ENCODE measurements at regions not wholly inside any gene's neighbourhood (a gene's known extent, or its start where the extent isn't known, plus 50 kb on each side); places are given as distances from the start of the nearest gene placed in this dataset.
"Not testable (repeated sequence)": the region's sequence is repeated elsewhere in the genome, so short reads cannot be mapped to it uniquely, and the experiment has no call there.

DNA sequence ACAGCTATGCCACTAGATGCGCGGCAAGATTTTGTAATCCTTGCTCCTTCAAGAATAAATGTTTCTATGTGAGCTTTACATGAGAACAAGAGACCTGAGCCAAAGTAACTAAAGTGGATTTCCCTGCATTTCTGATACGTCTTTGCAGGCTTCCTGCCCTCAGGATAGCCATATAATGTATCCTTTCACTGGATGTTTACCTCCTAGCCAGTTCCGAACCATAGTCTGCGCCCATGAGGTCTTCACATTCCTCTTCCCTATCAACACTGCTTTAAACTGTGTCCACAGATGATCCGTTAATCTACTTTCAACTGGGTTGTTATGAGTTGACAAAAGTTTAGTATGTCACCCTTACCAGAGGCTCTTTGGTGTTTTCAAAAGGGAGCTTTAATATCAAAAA, 1889.1 kb upstream of the AGA start:
- Histone ChIP-seq H3K27me3 (no peaks in the 10 kb centered on the region), H3K36me3 (ENCODE audit: low read depth, missing control alignments) (no peaks in the 10 kb centered on the region), H3K9me3 (no peaks in the 10 kb centered on the region), H3K27ac (no peak overlapping the region), H3K4me3 (no peak overlapping the region), H3K4me1 (no peaks in the 10 kb centered on the region)
- 64 to 74% methylated on average over 6 of the region's 6 CpGs for WGBS, 2 donors
- TF ChIP-seq POLR2A (IDR thresholded peaks at IDR 0.05) = no peak
- TF ChIP-seq CTCF (IDR thresholded peaks at IDR 0.05) = no peak
- intact Hi-C loops (cut with DNase I; ENCODE audit: low total_unique reads) = no loop called here
- no peak for DNase-seq

GRCh38 chr4:179344861-179345260, 1902.6 kb upstream of the AGA start:
- no peak overlapping the region for H3K27ac ChIP-seq
- no peak for DNase-seq
- H3K4me1 ChIP-seq = no peaks in the 10 kb centered on the region
- no peak overlapping the region for H3K4me3 ChIP-seq
- TF ChIP-seq POLR2A (IDR thresholded peaks at IDR 0.05) = no peak
- TF ChIP-seq CTCF (IDR thresholded peaks at IDR 0.05) = no peak
- H3K36me3 ChIP-seq (ENCODE audit: low read depth, missing control alignments) = no peaks in the 10 kb centered on the region
- H3K27me3 ChIP-seq = no peaks in the 10 kb centered on the region
- H3K9me3 ChIP-seq = no peaks in the 10 kb centered on the region
- intact Hi-C loops (cut with DNase I; ENCODE audit: low total_unique reads) = no loop called here

GRCh38 chr4:179352221-179352620, 1910.0 kb upstream of the AGA start:
- no peak overlapping the region for H3K4me3 ChIP-seq
- no peaks in the 10 kb centered on the region for H3K36me3 ChIP-seq (ENCODE audit: low read depth, missing control alignments)
- no peak for TF ChIP-seq CTCF (IDR thresholded peaks at IDR 0.05)
- TF ChIP-seq POLR2A (IDR thresholded peaks at IDR 0.05) = no peak
- no peaks in the 10 kb centered on the region for H3K27me3 ChIP-seq
- no peaks in the 10 kb centered on the region for H3K4me1 ChIP-seq
- 61 to 67% methylated on average over 2 of the region's 2 CpGs for WGBS, 2 donors
- H3K27ac ChIP-seq = no peak overlapping the region
- DNase-seq = no peak
- intact Hi-C loops (cut with DNase I; ENCODE audit: low total_unique reads) = no loop called here
- no peaks in the 10 kb centered on the region for H3K9me3 ChIP-seq

DNA sequence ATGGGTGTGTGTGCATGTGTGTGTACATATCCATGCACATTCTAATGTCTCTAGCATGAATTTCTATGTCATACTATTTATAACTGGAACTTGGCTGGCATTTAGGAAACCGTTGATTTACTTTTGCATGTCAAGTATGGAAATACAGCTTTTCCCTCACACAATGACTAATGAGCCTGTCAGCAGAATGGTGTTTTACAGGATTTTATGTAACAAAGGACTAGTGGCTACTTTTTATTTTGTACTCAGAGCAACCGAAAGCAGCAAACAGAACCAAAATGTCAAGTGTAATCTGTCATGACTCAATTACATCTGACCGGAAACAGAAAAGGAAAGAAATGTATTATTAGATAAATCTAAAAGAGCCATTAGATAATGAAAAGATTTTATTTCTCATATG, 1911.5 kb upstream of the AGA start:
- no peak overlapping the region for H3K4me3 ChIP-seq
- H3K27me3 ChIP-seq = no peaks in the 10 kb centered on the region
- no peaks in the 10 kb centered on the region for H3K9me3 ChIP-seq
- H3K4me1 ChIP-seq = no peaks in the 10 kb centered on the region
- no peak for TF ChIP-seq POLR2A (IDR thresholded peaks at IDR 0.05)
- no peak for TF ChIP-seq CTCF (IDR thresholded peaks at IDR 0.05)
- WGBS, 2 donors = 70 to 72% methylated on average over 3 of the region's 3 CpGs
- intact Hi-C loops (cut with DNase I; ENCODE audit: low total_unique reads) = no loop called here
- DNase-seq = no peak
- no peaks in the 10 kb centered on the region for H3K36me3 ChIP-seq (ENCODE audit: low read depth, missing control alignments)
- no peak overlapping the region for H3K27ac ChIP-seq

GRCh38 chr4:179361978-179362486, 1919.8 kb upstream of the AGA start:
- TF ChIP-seq POLR2A (IDR thresholded peaks at IDR 0.05) (no peak), CTCF (IDR thresholded peaks at IDR 0.05) (no peak)
- no peaks in the 10 kb centered on the region for H3K4me1 ChIP-seq
- H3K27ac ChIP-seq = no peak overlapping the region
- H3K9me3 ChIP-seq = no peaks in the 10 kb centered on the region
- no peak for DNase-seq
- H3K36me3 ChIP-seq (ENCODE audit: low read depth, missing control alignments) = no peaks in the 10 kb centered on the region
- H3K27me3 ChIP-seq = no peaks in the 10 kb centered on the region
- WGBS, 2 donors = 52 to 60% methylated on average over 8 of the region's 8 CpGs
- H3K4me3 ChIP-seq = no peak overlapping the region
- intact Hi-C loops (cut with DNase I; ENCODE audit: low total_unique reads) = no loop called here

- H3K4me1 ChIP-seq; DNase-seq; H3K4me3 ChIP-seq; H3K36me3 ChIP-seq (ENCODE audit: low read depth, missing control alignments); intact Hi-C loops (cut with DNase I; ENCODE audit: low total_unique reads); H3K27ac ChIP-seq; H3K27me3 ChIP-seq; H3K9me3 ChIP-seq: not testable (repeated sequence)
- WGBS, 2 donors = 94 to 98% methylated on average over 3 of the region's 3 CpGs
These were observed 1923.7 kb upstream of the AGA start for GRCh38 chr4:179365932-179366331.
